HG02981 (cell line): ENCODE measurements at regions not wholly inside any gene's neighbourhood (a gene's known extent, or its start where the extent isn't known, plus 50 kb on each side); places are given as distances from the start of the nearest gene placed in this dataset.

Experiments
- ATAC-seq: cut with Tn5 transposase; IDR thresholded peaks from one replicate; pipeline ENCODE4 v1.9.1; 2021; ENCODE audit warnings: mild to moderate bottlenecking, moderate library complexity; ENCODE audit not compliant: unreplicated experiment

GRCh38 chr12:98053202-98053601, 462.2 kb upstream of the TMPO start:
- ATAC-seq, result no peak

GRCh38 chr12:98057701-98058100, 457.7 kb upstream of the TMPO start:
- ATAC-seq, result no peak

GRCh38 chr12:98058213-98058612, 457.2 kb upstream of the TMPO start:
- no peak for ATAC-seq

GRCh38 chr12:98058838-98059237, 456.6 kb upstream of the TMPO start:
- ATAC-seq, result no peak

- no peak for ATAC-seq
Observed at GRCh38 chr12:98059659-98060343, 455.6 kb upstream of the TMPO start.

GRCh38 chr12:98060411-98060810, 455.0 kb upstream of the TMPO start:
- ATAC-seq, result no peak

- ATAC-seq, result no peak
Observed at GRCh38 chr12:98062464-98063245, 452.7 kb upstream of the TMPO start.

GRCh38 chr12:98064501-98064900, 450.9 kb upstream of the TMPO start:
- ATAC-seq, result no peak

- no peak for ATAC-seq
Observed at GRCh38 chr12:98067795-98068194, 447.6 kb upstream of the TMPO start.

- no peak for ATAC-seq
Observed at GRCh38 chr12:98073610-98074009, 441.8 kb upstream of the TMPO start.

- no peak for ATAC-seq
Observed at GRCh38 chr12:98074286-98074685, 441.1 kb upstream of the TMPO start.

GRCh38 chr12:98084391-98084790, 431.0 kb upstream of the TMPO start:
- no peak for ATAC-seq

- no peak for ATAC-seq
Observed at GRCh38 chr12:98085046-98085755, 430.2 kb upstream of the TMPO start.

GRCh38 chr12:98090731-98091130, 424.7 kb upstream of the TMPO start:
- ATAC-seq, result no peak

GRCh38 chr12:98096436-98096835, 419.0 kb upstream of the TMPO start:
- no peak for ATAC-seq

GRCh38 chr12:98106031-98106683, 409.2 kb upstream of the TMPO start:
- ATAC-seq, result no peak

GRCh38 chr12:98109266-98109665, 406.1 kb upstream of the TMPO start:
- ATAC-seq, result no peak

GRCh38 chr12:98110536-98110935, 404.9 kb upstream of the TMPO start:
- no peak for ATAC-seq

- no peak for ATAC-seq
Observed at GRCh38 chr12:98113548-98113947, 401.8 kb upstream of the TMPO start.

- ATAC-seq, result no peak
Observed at GRCh38 chr12:98121963-98122362, 393.4 kb upstream of the TMPO start.

- ATAC-seq, result no peak
Observed at GRCh38 chr12:98123021-98123461, 392.3 kb upstream of the TMPO start.
